Astrocyte of the cerebellum (primary cell): ENCODE measurements at regions not wholly inside any gene's neighbourhood (a gene's known extent, or its start where the extent isn't known, plus 50 kb on each side); places are given as distances from the start of the nearest gene placed in this dataset.

Experiments
- DNase-seq: peaks from one replicate; pipeline ENCODE4 v3.0.0-alpha.2; 2011; ENCODE audit warnings: low read depth
- H3K4me3 ChIP-seq: 2 replicates; pipeline ENCODE4 v1.5.1; 2011; ENCODE audit warnings: mild to moderate bottlenecking, low read depth, low read length, moderate library complexity
- in situ Hi-C: cut with HindIII; loops from 2 replicates; pipeline ENCODE4 v1.10.0; 2017; ENCODE audit warnings: low sequenced_read_pairs
- TF ChIP-seq, protein P1 (sequence below): IDR thresholded peaks from 2 replicates; pipeline ENCODE4 v1.5.1; 2012; ENCODE audit warnings: low read length, low read depth, moderate library complexity, mild to moderate bottlenecking; ENCODE audit errors: missing control alignments

DNA sequence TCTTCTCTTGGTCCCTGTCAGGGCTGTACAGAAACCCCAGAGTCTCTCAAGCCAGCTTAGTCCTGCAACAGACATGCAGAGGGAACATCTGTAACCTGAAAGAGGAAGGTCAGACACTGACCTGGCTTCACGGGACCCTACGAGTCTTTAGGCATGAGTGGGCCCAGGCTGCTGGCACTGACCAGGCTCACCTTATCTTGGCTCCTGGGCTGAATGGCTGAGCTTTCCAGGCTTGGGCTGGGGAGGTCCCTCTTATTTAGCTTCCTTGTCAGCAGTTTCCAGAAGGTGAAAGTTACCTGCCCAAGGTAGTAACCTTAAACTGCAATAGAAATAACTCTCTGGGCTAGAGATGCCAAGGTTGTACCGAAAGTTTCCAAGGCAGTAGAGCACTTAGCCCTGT is 58.4 kb upstream of the FUT8 start:
- in situ Hi-C loops, result no loop called here
- no peak overlapping the region for H3K4me3 ChIP-seq
- TF ChIP-seq, protein P1, sequence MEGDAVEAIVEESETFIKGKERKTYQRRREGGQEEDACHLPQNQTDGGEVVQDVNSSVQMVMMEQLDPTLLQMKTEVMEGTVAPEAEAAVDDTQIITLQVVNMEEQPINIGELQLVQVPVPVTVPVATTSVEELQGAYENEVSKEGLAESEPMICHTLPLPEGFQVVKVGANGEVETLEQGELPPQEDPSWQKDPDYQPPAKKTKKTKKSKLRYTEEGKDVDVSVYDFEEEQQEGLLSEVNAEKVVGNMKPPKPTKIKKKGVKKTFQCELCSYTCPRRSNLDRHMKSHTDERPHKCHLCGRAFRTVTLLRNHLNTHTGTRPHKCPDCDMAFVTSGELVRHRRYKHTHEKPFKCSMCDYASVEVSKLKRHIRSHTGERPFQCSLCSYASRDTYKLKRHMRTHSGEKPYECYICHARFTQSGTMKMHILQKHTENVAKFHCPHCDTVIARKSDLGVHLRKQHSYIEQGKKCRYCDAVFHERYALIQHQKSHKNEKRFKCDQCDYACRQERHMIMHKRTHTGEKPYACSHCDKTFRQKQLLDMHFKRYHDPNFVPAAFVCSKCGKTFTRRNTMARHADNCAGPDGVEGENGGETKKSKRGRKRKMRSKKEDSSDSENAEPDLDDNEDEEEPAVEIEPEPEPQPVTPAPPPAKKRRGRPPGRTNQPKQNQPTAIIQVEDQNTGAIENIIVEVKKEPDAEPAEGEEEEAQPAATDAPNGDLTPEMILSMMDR, result no peak
- DNase-seq, result no peak

DNA sequence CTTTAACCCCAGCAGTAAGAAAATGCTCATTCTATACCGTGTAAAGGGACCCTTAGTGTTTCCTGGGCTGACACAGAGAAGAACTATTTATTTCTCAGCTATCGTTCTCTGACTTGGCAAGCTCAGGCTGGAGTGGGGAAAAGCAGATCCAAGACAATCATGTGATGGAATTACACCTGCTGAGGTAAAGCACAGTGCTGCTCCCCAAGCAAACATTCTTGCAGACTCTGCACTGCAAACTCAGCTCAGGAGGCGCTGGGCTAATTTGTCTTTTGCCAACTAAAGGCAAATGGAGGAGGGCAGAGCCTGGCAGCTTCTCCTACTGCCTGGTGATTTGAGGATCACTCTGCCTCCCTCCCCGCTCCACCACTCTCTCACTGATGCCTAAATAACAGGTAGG is 57.8 kb upstream of the FUT8 start:
- no peak for DNase-seq
- H3K4me3 ChIP-seq, result no peak overlapping the region
- TF ChIP-seq, protein P1, result no peak
- in situ Hi-C loops, result no loop called here

DNA sequence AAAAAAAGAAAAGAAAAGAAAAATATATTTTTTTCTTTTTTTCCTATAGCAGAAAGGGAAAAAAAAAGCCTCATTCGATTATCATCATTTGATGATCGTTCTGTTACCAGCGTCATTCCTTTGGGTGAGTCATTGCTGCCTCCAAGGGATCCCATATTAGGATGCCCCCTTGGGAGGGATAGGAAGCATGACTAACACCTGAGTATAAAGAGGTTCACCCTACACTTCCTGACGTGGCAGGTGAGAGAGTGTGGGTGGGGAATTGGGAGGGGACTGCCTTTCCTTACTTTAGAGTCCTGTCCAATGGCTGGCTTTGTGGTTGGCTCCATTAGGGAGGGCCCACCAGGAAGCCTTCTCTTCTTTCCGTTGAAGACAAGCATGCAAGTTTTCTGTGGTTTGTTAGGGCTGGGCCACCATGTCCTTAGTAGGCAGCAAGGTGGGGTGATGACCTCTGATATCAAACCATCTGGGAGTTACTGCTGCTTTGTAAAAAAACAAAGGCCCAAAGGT is 56.1 kb upstream of the FUT8 start:
- DNase-seq, result peak; percentile 45
- TF ChIP-seq, protein P1, result no peak
- in situ Hi-C loops, result no loop called here
- no peak overlapping the region for H3K4me3 ChIP-seq

DNA sequence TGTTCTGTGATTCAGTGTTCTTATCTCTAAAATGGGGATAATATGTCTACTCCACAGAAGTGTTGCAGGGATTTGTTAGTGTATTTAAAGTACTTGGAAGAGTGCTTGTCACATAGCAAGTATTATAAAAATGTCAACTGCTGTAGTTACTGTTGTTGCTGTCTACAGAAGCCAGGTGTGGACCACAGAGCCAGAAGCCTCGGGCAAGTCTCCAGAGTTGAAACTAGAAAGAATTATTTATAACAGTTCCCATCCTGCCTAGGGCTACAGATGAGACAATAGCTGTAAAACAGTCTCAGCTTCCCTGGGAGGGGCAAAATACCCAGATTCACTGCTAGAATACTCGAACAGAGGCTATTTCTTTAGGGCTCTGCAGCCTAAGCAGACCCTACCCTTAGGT is 55.4 kb upstream of the FUT8 start:
- no peak for DNase-seq
- TF ChIP-seq, protein P1, result no peak
- in situ Hi-C loops, result no loop called here
- H3K4me3 ChIP-seq, result no peak overlapping the region

DNA sequence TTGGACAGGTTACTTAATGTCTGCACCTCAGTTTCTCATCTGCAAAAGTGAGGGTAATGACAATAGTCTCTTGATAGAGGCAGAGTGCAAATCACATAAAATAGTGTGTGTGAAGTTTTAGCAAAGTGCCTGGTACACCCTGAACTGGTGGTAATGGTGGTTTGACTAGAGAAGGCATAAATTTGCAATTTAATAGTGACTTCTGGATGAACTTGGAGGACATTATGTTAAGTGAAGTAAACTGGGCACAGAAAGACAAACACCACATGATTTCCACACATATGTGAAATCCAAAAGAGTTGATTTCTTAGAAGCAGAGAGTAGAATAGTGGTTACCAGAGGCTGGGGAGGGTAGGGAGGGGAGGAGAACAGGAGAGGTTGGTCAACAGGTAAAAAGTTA is 54.8 kb upstream of the FUT8 start:
- TF ChIP-seq, protein P1, result no peak
- DNase-seq, result no peak
- in situ Hi-C loops, result no loop called here
- no peak overlapping the region for H3K4me3 ChIP-seq

DNA sequence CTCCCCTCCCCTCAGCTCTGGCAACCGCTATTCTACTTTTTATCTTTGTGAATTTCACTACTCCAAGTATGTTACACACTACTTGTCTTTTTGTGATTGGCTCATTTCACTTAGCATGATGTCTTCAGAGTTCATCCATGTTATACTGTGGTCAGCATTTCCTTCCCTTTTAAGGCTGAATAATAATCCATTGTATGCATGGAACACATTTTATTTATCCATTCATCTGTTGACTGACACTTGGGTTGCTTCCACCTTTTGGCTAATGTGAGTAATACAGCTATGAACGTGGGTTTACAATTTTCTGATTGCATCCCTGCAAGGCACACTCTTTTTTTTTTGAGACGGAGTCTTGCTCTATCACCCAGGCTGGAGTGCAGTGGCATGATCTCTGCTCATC is 53.0 kb upstream of the FUT8 start:
- no peak for DNase-seq
- H3K4me3 ChIP-seq, result no peak overlapping the region

More for the DNA sequence above, 53.0 kb upstream of the FUT8 start:
- TF ChIP-seq, protein P1, result no peak
- in situ Hi-C loops, result no loop called here
